ENCODE measurements at regions not wholly inside any gene's neighbourhood (a gene's known extent, or its start where the extent isn't known, plus 50 kb on each side); places are given as distances from the start of the nearest gene placed in this dataset.

- H3K4me1 Mint-ChIP-seq: no peaks in the 10 kb centered on the region
- H3K27me3 Mint-ChIP-seq (ENCODE audit: low read depth): no peaks in the 10 kb centered on the region; the same call in 1 of the 2 replicates
- H4K5ac ChIP-seq (ENCODE audit: insufficient read length, low read depth, low read length): no peak overlapping the region
- no peak overlapping the region for H2BK120ac ChIP-seq (ENCODE audit: low read depth, low read length, poor library complexity, severe bottlenecking)
- no peaks in the 10 kb centered on the region for H4K20me1 ChIP-seq (ENCODE audit: control insufficient read depth, insufficient read depth, insufficient read length)
- no peaks in the 10 kb centered on the region for H3K79me1 ChIP-seq (ENCODE audit: insufficient read depth, low read depth, low read length, poor library complexity, severe bottlenecking)
- no peak overlapping the region for H3K4ac ChIP-seq (ENCODE audit: low read depth, low read length)
- H3K27ac ChIP-seq (ENCODE audit: insufficient read length, low read depth, low read length): peak overlapping the region; percentile 40
- no peaks in the 10 kb centered on the region for H3K27me3 ChIP-seq (ENCODE audit: insufficient read depth, low read length)
- no peaks in the 10 kb centered on the region; a peak in 1 of 7 replicates for H3K36me3 Mint-ChIP-seq (ENCODE audit: insufficient read depth in 1 of 3, low read depth in 3 of 3)
- H3K4me3 Mint-ChIP-seq: no peak overlapping the region
- H3K9me3 Mint-ChIP-seq: no peaks in the 10 kb centered on the region
- H3K9me3 ChIP-seq (ENCODE audit: control insufficient read depth, low read depth, low read length): no peaks in the 10 kb centered on the region
- H3K56ac ChIP-seq (ENCODE audit: insufficient read length, low read depth, low read length): no peak overlapping the region
- H2BK5ac ChIP-seq (ENCODE audit: insufficient read length, low read length): no peak overlapping the region
- no peak overlapping the region for H2BK12ac ChIP-seq (ENCODE audit: insufficient read length, low read depth, low read length)
- no peak overlapping the region for H3K23ac ChIP-seq (ENCODE audit: insufficient read length, low read depth, low read length)
- H2AK5ac ChIP-seq (ENCODE audit: insufficient read length, low read length): no peak overlapping the region
- H2BK20ac ChIP-seq (ENCODE audit: low read depth, low read length, poor library complexity, severe bottlenecking): no peak overlapping the region
- no peak overlapping the region; a peak in 1 of 7 replicates for H3K27ac Mint-ChIP-seq
- no peak overlapping the region for H2AFZ ChIP-seq (ENCODE audit: low read length)
- H4K8ac ChIP-seq (replicated peaks; ENCODE audit: insufficient read length, low read depth, low read length): no peak overlapping the region
- H3K14ac ChIP-seq (ENCODE audit: insufficient read depth, low read length): no peak overlapping the region
- no peaks in the 10 kb centered on the region for H3K23me2 ChIP-seq (ENCODE audit: insufficient read length, low read depth, low read length, poor library complexity, severe bottlenecking)
- no peak overlapping the region for H4K91ac ChIP-seq (ENCODE audit: insufficient read length, low read depth, low read length)
- no peaks in the 10 kb centered on the region for H3K4me1 ChIP-seq (ENCODE audit: insufficient read depth, low read length)
- H3K4me2 ChIP-seq (ENCODE audit: insufficient read depth, insufficient read length, low read length): no peak overlapping the region
- H3T11ph ChIP-seq (ENCODE audit: low read length): no peak overlapping the region
- DNase-seq: no peak
- H2BK15ac ChIP-seq (ENCODE audit: low read depth, low read length): no peak overlapping the region
- H3K18ac ChIP-seq (ENCODE audit: insufficient read length, low read depth, low read length): no peak overlapping the region
- no CpG with 5 or more reads among the region's 2 CpGs for WGBS (ENCODE audit: extremely low coverage, insufficient read length, low lambda C conversion rate)
- H3K79me2 ChIP-seq (ENCODE audit: insufficient read depth, low read length): no peaks in the 10 kb centered on the region
- no peak overlapping the region for H3K9ac ChIP-seq (ENCODE audit: extremely low read depth, insufficient read length, low read length)
- TF ChIP-seq CTCF (conservative IDR thresholded peaks at IDR 0.05): peak; percentile 36
Measured at GRCh38 chr2:224286923-224287322, 115.0 kb downstream of the FAM124B start.

All from H9 (cell line).